ENCODE measurements at regions not wholly inside any gene's neighbourhood (a gene's known extent, or its start where the extent isn't known, plus 50 kb on each side); places are given as distances from the start of the nearest gene placed in this dataset.

DNA sequence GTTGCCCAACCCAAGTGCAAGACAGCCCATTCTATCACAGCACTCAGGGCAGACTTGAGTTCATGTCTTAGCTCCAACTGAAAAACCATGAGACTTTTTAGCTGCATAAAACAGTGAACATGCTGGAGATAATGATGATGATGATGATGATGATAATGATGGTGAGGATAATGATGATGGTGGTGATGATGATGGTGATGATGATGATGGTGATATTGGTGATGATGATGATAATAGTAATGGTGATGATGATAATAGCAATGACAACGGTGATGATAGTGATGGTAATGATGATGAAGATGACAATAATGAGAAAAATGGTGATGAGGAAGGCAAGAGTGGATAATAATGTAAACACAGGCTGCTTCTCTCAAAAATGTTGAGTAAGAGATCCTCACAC is 576.2 kb downstream of the BCL11B start:
- Histone ChIP-seq H3K4me3 (no peak overlapping the region), H3K36me3 (ENCODE audit: control insufficient read depth in 4 of 4, insufficient read depth in 4 of 4, low read length in 4 of 4) (no peaks in the 10 kb centered on the region), H3K9ac (ENCODE audit: insufficient read depth in 1 of 2, low read length in 2 of 2) (no peak overlapping the region), H3K27me3 (ENCODE audit: control insufficient read depth in 3 of 3, insufficient read depth in 3 of 3, low read length in 2 of 3) (no peaks in the 10 kb centered on the region), H3K9me3 (ENCODE audit: control insufficient read depth in 4 of 4, insufficient read depth in 3 of 4, low read length in 3 of 4) (peaks cover 0 to 9% (median 0%) of the 10 kb centered on the region in 4 donors), H3K27ac (ENCODE audit: low read depth in 1 of 2, low read length in 1 of 2) (no peak overlapping the region), H3K4me1 (ENCODE audit: control insufficient read depth in 5 of 5, insufficient read depth in 5 of 5, low read length in 5 of 5) (no peaks in the 10 kb centered on the region)
- no peak for ATAC-seq (ENCODE audit: insufficient read depth, low FRiP score)
- TF ChIP-seq, protein P1, sequence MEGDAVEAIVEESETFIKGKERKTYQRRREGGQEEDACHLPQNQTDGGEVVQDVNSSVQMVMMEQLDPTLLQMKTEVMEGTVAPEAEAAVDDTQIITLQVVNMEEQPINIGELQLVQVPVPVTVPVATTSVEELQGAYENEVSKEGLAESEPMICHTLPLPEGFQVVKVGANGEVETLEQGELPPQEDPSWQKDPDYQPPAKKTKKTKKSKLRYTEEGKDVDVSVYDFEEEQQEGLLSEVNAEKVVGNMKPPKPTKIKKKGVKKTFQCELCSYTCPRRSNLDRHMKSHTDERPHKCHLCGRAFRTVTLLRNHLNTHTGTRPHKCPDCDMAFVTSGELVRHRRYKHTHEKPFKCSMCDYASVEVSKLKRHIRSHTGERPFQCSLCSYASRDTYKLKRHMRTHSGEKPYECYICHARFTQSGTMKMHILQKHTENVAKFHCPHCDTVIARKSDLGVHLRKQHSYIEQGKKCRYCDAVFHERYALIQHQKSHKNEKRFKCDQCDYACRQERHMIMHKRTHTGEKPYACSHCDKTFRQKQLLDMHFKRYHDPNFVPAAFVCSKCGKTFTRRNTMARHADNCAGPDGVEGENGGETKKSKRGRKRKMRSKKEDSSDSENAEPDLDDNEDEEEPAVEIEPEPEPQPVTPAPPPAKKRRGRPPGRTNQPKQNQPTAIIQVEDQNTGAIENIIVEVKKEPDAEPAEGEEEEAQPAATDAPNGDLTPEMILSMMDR (IDR thresholded peaks at IDR 0.05; ENCODE audit: control extremely low read depth, extremely low read depth), result no peak
- DNase-seq, result no peak
- WGBS, 2 donors, result 82 to 100% methylated on average over 1 of the region's 1 CpG

DNA sequence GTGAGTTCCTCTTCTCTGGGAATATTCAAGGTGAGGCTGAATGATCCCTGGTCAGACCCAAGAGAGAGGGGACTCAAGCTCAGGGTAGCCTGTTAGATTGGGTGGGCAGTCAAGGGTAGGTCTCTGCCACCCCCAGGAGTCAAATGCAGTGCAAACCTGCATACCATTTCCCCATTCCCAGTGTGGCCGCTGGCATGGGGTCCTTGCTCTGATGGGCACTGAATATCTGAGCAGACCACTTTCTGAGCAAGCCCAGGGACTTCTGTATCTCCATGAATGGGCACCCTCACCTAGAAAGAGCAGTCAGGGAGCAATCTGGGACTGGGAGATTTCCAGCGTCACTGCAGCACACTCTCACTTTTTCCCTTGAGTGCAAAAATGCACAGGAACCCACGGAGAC is 573.7 kb downstream of the BCL11B start:
- no peaks in the 10 kb centered on the region for H3K4me1 ChIP-seq (ENCODE audit: control insufficient read depth in 5 of 5, insufficient read depth in 5 of 5, low read length in 5 of 5)
- TF ChIP-seq, protein P1 (IDR thresholded peaks at IDR 0.05; ENCODE audit: control extremely low read depth, extremely low read depth), result no peak
- no peak overlapping the region for H3K27ac ChIP-seq (ENCODE audit: low read depth in 1 of 2, low read length in 1 of 2)
- DNase-seq (no peak), ATAC-seq (ENCODE audit: insufficient read depth, low FRiP score) (no peak)
- H3K9ac ChIP-seq (ENCODE audit: insufficient read depth in 1 of 2, low read length in 2 of 2), result no peak overlapping the region
- H3K9me3 ChIP-seq (ENCODE audit: control insufficient read depth in 4 of 4, insufficient read depth in 3 of 4, low read length in 3 of 4), result peaks cover 0 to 9% (median 0%) of the 10 kb centered on the region in 4 donors
- H3K36me3 ChIP-seq (ENCODE audit: control insufficient read depth in 4 of 4, insufficient read depth in 4 of 4, low read length in 4 of 4), result no peaks in the 10 kb centered on the region
- WGBS, 2 donors, result 91% methylated on average over 3 of the region's 3 CpGs
- no peak overlapping the region for H3K4me3 ChIP-seq
- peaks cover 0 to 6% (median 3%) of the 10 kb centered on the region in 3 donors for H3K27me3 ChIP-seq (ENCODE audit: control insufficient read depth in 3 of 3, insufficient read depth in 3 of 3, low read length in 2 of 3)

DNA sequence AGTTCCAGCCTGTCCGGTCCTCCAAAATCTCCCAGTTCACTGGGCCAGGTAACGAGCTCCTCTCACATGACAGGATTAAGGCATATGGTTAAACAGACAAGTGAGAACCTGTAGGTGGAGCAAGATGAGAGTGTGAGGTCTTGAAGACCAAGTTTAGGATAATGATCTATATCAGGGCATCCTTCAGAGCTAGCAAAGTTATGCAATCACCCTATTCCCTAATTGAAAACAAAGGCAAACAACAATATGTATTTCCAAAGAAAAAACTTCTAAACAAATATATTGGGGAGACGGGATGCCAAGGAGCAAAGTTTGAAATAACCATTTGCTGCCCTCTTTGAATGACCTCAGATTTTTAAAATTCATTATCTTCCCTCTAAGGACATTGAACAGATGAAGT is 571.2 kb downstream of the BCL11B start:
- no peak overlapping the region for H3K4me3 ChIP-seq
- no peaks in the 10 kb centered on the region for H3K4me1 ChIP-seq (ENCODE audit: control insufficient read depth in 5 of 5, insufficient read depth in 5 of 5, low read length in 5 of 5)
- no peak overlapping the region for H3K9ac ChIP-seq (ENCODE audit: insufficient read depth in 1 of 2, low read length in 2 of 2)
- 72 to 76% methylated on average over 3 of the region's 3 CpGs for WGBS, 2 donors
- peaks cover 0 to 9% (median 0%) of the 10 kb centered on the region in 4 donors for H3K9me3 ChIP-seq (ENCODE audit: control insufficient read depth in 4 of 4, insufficient read depth in 3 of 4, low read length in 3 of 4)
- DNase-seq, result no peak
- H3K27ac ChIP-seq (ENCODE audit: low read depth in 1 of 2, low read length in 1 of 2), result no peak overlapping the region
- TF ChIP-seq, protein P1 (IDR thresholded peaks at IDR 0.05; ENCODE audit: control extremely low read depth, extremely low read depth), result no peak
- ATAC-seq (ENCODE audit: insufficient read depth, low FRiP score), result no peak
- peaks cover 0 to 6% (median 4%) of the 10 kb centered on the region in 3 donors for H3K27me3 ChIP-seq (ENCODE audit: control insufficient read depth in 3 of 3, insufficient read depth in 3 of 3, low read length in 2 of 3)
- H3K36me3 ChIP-seq (ENCODE audit: control insufficient read depth in 4 of 4, insufficient read depth in 4 of 4, low read length in 4 of 4), result no peaks in the 10 kb centered on the region

DNA sequence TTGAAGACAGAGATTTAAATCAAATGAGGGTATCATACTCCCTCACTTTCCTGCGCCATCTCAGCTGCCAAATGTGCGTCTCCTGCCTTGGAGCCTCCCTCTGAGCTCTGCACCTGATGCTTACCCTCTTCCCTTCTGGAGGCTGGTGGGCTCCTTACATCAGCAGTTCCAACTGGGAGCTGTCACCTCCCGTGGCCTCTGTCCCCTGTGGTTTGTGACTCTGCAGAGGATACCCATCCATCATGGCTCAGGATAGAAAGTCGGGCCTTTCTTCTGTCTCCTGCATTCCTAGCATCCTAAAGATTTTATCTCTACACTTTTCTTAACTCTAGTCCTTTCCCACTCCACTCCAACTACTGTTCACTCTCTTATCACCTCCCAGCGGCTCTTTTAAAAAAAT is 570.6 kb downstream of the BCL11B start:
- no peak overlapping the region for H3K4me3 ChIP-seq
- peaks cover 0 to 9% (median 0%) of the 10 kb centered on the region in 4 donors for H3K9me3 ChIP-seq (ENCODE audit: control insufficient read depth in 4 of 4, insufficient read depth in 3 of 4, low read length in 3 of 4)
- DNase-seq, result no peak
- no peak overlapping the region for H3K27ac ChIP-seq (ENCODE audit: low read depth in 1 of 2, low read length in 1 of 2)
- H3K9ac ChIP-seq (ENCODE audit: insufficient read depth in 1 of 2, low read length in 2 of 2), result no peak overlapping the region
- H3K36me3 ChIP-seq (ENCODE audit: control insufficient read depth in 4 of 4, insufficient read depth in 4 of 4, low read length in 4 of 4), result no peaks in the 10 kb centered on the region
- no peak for ATAC-seq (ENCODE audit: insufficient read depth, low FRiP score)
- no peaks in the 10 kb centered on the region for H3K4me1 ChIP-seq (ENCODE audit: control insufficient read depth in 5 of 5, insufficient read depth in 5 of 5, low read length in 5 of 5)
- TF ChIP-seq, protein P1 (IDR thresholded peaks at IDR 0.05; ENCODE audit: control extremely low read depth, extremely low read depth), result no peak
- 60 to 62% methylated on average over 5 of the region's 5 CpGs for WGBS, 2 donors
- peaks cover 0 to 6% (median 4%) of the 10 kb centered on the region in 3 donors for H3K27me3 ChIP-seq (ENCODE audit: control insufficient read depth in 3 of 3, insufficient read depth in 3 of 3, low read length in 2 of 3)

Measured in lung (tissue), 11 donors.